ENCODE measurements at regions not wholly inside any gene's neighbourhood (a gene's known extent, or its start where the extent isn't known, plus 50 kb on each side); places are given as distances from the start of the nearest gene placed in this dataset.

DNA sequence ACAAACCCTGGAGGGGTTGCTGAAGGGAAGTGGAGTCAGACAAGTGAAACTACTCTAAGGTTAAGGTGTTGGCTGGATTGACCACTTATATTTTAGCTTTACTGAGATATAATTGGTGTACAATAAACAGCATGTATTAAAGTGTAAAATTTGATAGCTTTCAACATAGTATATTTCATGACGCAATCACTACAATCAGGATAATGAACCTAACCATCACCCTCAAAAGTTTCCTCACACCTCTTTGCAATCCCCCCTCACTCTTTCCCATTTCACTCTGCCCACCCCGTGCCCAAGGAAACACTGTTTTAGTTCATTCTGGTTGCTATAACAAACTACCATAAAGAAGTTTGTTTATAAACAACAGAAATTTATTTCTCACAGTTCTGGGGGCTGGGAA is 508.0 kb downstream of the FGF9 start:
- ChIA-PET CTCF (interaction anchor here (0.5 kb wide), 1 partner anchor 57 kb away, joined by 3 read pairs; no protein-coding TSS in a partner anchor), POLR2A (ENCODE audit: unreplicated experiment) (no interaction called here)
- Histone ChIP-seq H3K36me3 (ENCODE audit: control insufficient read depth, insufficient read depth, low read length) (no peaks in the 10 kb centered on the region), H3K27me3 (ENCODE audit: control insufficient read depth, insufficient read depth, low read length) (no peaks in the 10 kb centered on the region), H2BK20ac (ENCODE audit: low read depth, low read length) (no peak overlapping the region), H3K4me3 (ENCODE audit: insufficient read depth, low read depth, low read length) (no peak overlapping the region), H2BK120ac (ENCODE audit: low read depth, low read length) (no peak overlapping the region), H3K18ac (ENCODE audit: low read depth, low read length) (no peak overlapping the region), H2AK9ac (replicated peaks; ENCODE audit: low read depth, low read length, poor library complexity) (no peak overlapping the region), H2AFZ (replicated peaks; ENCODE audit: low read length, poor library complexity) (no peak overlapping the region), H3K4me2 (ENCODE audit: low read depth, low read length) (no peak overlapping the region), H3K14ac (replicated peaks; ENCODE audit: low read depth, low read length) (no peak overlapping the region), H3K4me1 (ENCODE audit: control insufficient read depth, insufficient read depth, low read length) (peaks cover 1% of the 10 kb centered on the region), H4K8ac (ENCODE audit: low read depth in 2 of 2, low read length in 2 of 2) (no peak overlapping the region), H4K5ac (ENCODE audit: low read depth, low read length) (no peak overlapping the region), H2AK5ac (ENCODE audit: low read depth, low read length) (no peak overlapping the region), H3K9me3 (ENCODE audit: control insufficient read depth, insufficient read depth, low read length) (peaks cover 5% of the 10 kb centered on the region), H3K79me1 (ENCODE audit: low read depth in 1 of 2, low read length in 2 of 2) (no peaks in the 10 kb centered on the region), H4K20me1 (ENCODE audit: insufficient read depth, low read length) (no peaks in the 10 kb centered on the region), H3K23ac (ENCODE audit: low read depth, low read length) (no peak overlapping the region), H3K9ac (ENCODE audit: low read depth, low read length) (no peak overlapping the region), H3K56ac (ENCODE audit: extremely low read depth, insufficient read depth, low read length) (no peak overlapping the region), H2BK15ac (ENCODE audit: low read depth, low read length) (no peak overlapping the region), H3K27ac (ENCODE audit: insufficient read depth, low read length) (no peak overlapping the region), H2BK5ac (ENCODE audit: low read depth, low read length, poor library complexity, severe bottlenecking) (no peak overlapping the region), H3K4ac (ENCODE audit: low read depth, low read length) (no peak overlapping the region), H3K9me1 (ENCODE audit: insufficient read depth, low read length) (peaks cover 3% of the 10 kb centered on the region), H4K91ac (ENCODE audit: insufficient read depth, low read depth, low read length) (no peak overlapping the region)
- intact Hi-C loops (cut with micrococcal nuclease) (no loop called here), dilution Hi-C loops (cut with HindIII; ENCODE audit: low sequenced_read_pairs, unreplicated experiment) (no loop called here), in situ Hi-C loops (cut with MboI; ENCODE audit: low sequenced_read_pairs) (no loop called here)
- no CpG with 5 or more reads among the region's 2 CpGs for WGBS, 2 experiments (ENCODE audit: extremely low coverage in 2 of 2, insufficient read length in 1 of 2)
- BruUV-seq (replicated peaks): no TSS peak
- ATAC-seq (ENCODE audit: low read depth) (no peak), DNase-seq (no peak)
- TF ChIP-seq FOS (IDR thresholded peaks at IDR 0.05; ENCODE audit: low read depth, low read length) (no peak), CEBPB (IDR thresholded peaks at IDR 0.05; ENCODE audit: low read depth, low read length) (peak; percentile 66)
